CD14-positive monocyte (primary cell): ENCODE measurements at regions not wholly inside any gene's neighbourhood (a gene's known extent, or its start where the extent isn't known, plus 50 kb on each side); places are given as distances from the start of the nearest gene placed in this dataset.

Experiments used
- DNase-seq, 3 donors: peaks; one replicate each; pipeline ENCODE4 v3.0.0-alpha.2; 2011 to 2022
- H2AFZ ChIP-seq: 2 replicates; pipeline ENCODE4 v1.6.0; 2012; ENCODE audit warnings: mild to moderate bottlenecking, low read depth, low read length, inconsistent platforms; ENCODE audit not compliant: insufficient read depth, poor library complexity, severe bottlenecking
- H3K27ac ChIP-seq, 2 donors: 1 replicate in 1 of 2; 2 replicates in 1 of 2; pipeline ENCODE4 v1.5.1; 2012 to 2013; ENCODE audit warnings: low read length in 2 of 2, control low read depth in 1 of 2, inconsistent platforms in 1 of 2, low read depth in 1 of 2, mild to moderate bottlenecking in 1 of 2
- H3K27me3 ChIP-seq, 2 donors: one replicate each; pipeline versions ENCODE4 v1.6.0 to v1.6.1; 2011 to 2013; ENCODE audit warnings: low read length in 2 of 2; ENCODE audit not compliant: control insufficient read depth in 2 of 2, insufficient read depth in 2 of 2
- H3K36me3 ChIP-seq, 2 donors: replicated peaks in 1 of 2; 1 replicate in 1 of 2; 2 replicates in 1 of 2; pipeline versions ENCODE4 v1.5.1 to v1.6.1; 2012 to 2013; ENCODE audit warnings: low read length in 2 of 2, control low read depth in 1 of 2, inconsistent platforms in 1 of 2, mild to moderate bottlenecking in 1 of 2; ENCODE audit not compliant: insufficient read depth in 2 of 2, control insufficient read depth in 1 of 2
- H3K4me1 ChIP-seq, 2 donors: 1 replicate in 1 of 2; 2 replicates in 1 of 2; pipeline versions ENCODE4 v1.5.1 to v1.6.1; 2012 to 2013; ENCODE audit warnings: low read length in 2 of 2, control low read depth in 1 of 2, inconsistent platforms in 1 of 2, mild to moderate bottlenecking in 1 of 2, moderate library complexity in 1 of 2; ENCODE audit not compliant: insufficient read depth in 2 of 2, control insufficient read depth in 1 of 2
- H3K4me2 ChIP-seq: replicated peaks from 2 replicates; pipeline ENCODE3; 2012; ENCODE audit warnings: low read length, moderate library complexity, mild to moderate bottlenecking; ENCODE audit not compliant: poor library complexity, severe bottlenecking; ENCODE audit errors: extremely low read depth
- H3K4me3 ChIP-seq, 3 experiments: fragments of 200-600 bp in 1 of 3; sonication (generic) in 1 of 3; replicated peaks in 1 of 3; 1 replicate in 2 of 3; 2 replicates in 1 of 3; pipeline ENCODE4 v1.5.1; 2011 to 2013; ENCODE audit warnings: low read length in 3 of 3, mild to moderate bottlenecking in 3 of 3, control low read depth in 2 of 3, low read depth in 2 of 3, inconsistent platforms in 1 of 3, moderate library complexity in 1 of 3
- H3K79me2 ChIP-seq: 2 replicates; pipeline ENCODE4 v1.6.0; 2012; ENCODE audit warnings: mild to moderate bottlenecking, control low read depth, inconsistent platforms, low read length, moderate library complexity; ENCODE audit not compliant: insufficient read depth
- H3K9ac ChIP-seq: 2 replicates; pipeline ENCODE4 v1.6.0; 2017; ENCODE audit warnings: low read length, mild to moderate bottlenecking; ENCODE audit not compliant: insufficient read depth, poor library complexity, severe bottlenecking
- H3K9me3 ChIP-seq, 2 donors: replicated peaks in 1 of 2; 1 replicate in 1 of 2; 2 replicates in 1 of 2; pipeline versions ENCODE4 v1.5.1 to v1.6.1; 2012 to 2013; ENCODE audit warnings: low read length in 2 of 2, control low read depth in 1 of 2; ENCODE audit not compliant: control insufficient read depth in 1 of 2, insufficient read depth in 1 of 2
- H4K20me1 ChIP-seq: 2 replicates; pipeline ENCODE4 v1.6.0; 2012; ENCODE audit warnings: mild to moderate bottlenecking, low read length, control low read depth, moderate library complexity; ENCODE audit not compliant: insufficient read depth
- H3K27ac Mint-ChIP-seq, 7 donors: one replicate each; pipeline ENCODE4 v1.8.0; 2020; ENCODE audit warnings: mild to moderate bottlenecking in 7 of 7, mixed read lengths in 7 of 7, moderate library complexity in 6 of 7, inconsistent platforms in 2 of 7
- H3K27me3 Mint-ChIP-seq, 3 donors: one replicate each; pipeline ENCODE4 v1.8.0; 2021 to 2022; ENCODE audit warnings: low read depth in 3 of 3, mild to moderate bottlenecking in 3 of 3, mixed read lengths in 3 of 3, moderate library complexity in 3 of 3, inconsistent platforms in 1 of 3
- H3K36me3 Mint-ChIP-seq, 2 donors: one replicate each; pipeline ENCODE4 v1.8.0; 2020; ENCODE audit warnings: mixed read lengths in 2 of 2, inconsistent platforms in 1 of 2, mild to moderate bottlenecking in 1 of 2
- H3K4me1 Mint-ChIP-seq: one replicate; pipeline ENCODE4 v1.8.0; 2020; ENCODE audit warnings: mild to moderate bottlenecking, mixed read lengths
- H3K4me3 Mint-ChIP-seq, 2 donors: one replicate each; pipeline ENCODE4 v1.8.0; 2020; ENCODE audit warnings: mild to moderate bottlenecking in 2 of 2, mixed read lengths in 2 of 2, moderate library complexity in 1 of 2
- H3K9me3 Mint-ChIP-seq, 7 donors: one replicate each; pipeline ENCODE4 v1.8.0; 2020 to 2022; ENCODE audit warnings: mixed read lengths in 7 of 7, mild to moderate bottlenecking in 6 of 7, moderate library complexity in 6 of 7, inconsistent platforms in 2 of 7
- CTCF ChIP-seq: fragments of 200-600 bp; IDR thresholded peaks from one replicate; pipeline ENCODE4 v1.8.0; 2022; ENCODE audit warnings: antibody characterized with exemption, mild to moderate bottlenecking
- WGBS: methylation state at CpG from one replicate; pipeline ENCODE4 v1.1.5; 2013; ENCODE audit warnings: missing lambda C conversion rate; ENCODE audit not compliant: insufficient coverage; 5-methylcytosine and 5-hydroxymethylcytosine counted together
- intact Hi-C, 2 donors: fragments of 100-400 bp; cut with micrococcal nuclease; formaldehyde crosslinking; loops; one replicate each; pipeline versions ENCODE4 v1.15.0 to v1.15.1; 2023

DNA sequence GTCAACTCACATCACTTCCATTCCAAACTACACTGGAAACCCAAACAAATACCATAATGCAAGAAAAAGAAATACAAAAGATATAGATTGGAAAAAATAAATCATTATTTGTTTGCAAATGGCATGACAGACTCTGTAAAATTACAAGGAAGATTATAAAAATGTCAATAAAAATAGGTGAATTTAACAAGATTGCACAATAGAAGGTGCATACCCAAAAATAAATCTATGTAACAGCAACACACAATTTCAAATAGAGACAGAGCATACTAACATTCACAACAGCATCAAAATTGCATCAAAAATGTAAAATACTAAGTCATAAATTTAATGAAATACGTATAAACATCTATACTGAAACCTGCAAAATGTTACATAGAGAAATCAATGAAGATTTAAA, 1140.0 kb upstream of the GJE1 start:
- Histone ChIP-seq H4K20me1 (no peaks in the 10 kb centered on the region), H3K36me3 (no peaks in the 10 kb centered on the region), H3K9me3 (no peaks in the 10 kb centered on the region), H3K27me3 (no peaks in the 10 kb centered on the region), H3K27ac (no peak overlapping the region), H3K79me2 (no peaks in the 10 kb centered on the region), H3K4me3 (no peak overlapping the region), H3K4me2 (no peak overlapping the region), H3K4me1 (no peaks in the 10 kb centered on the region), H3K9ac (no peak overlapping the region), H2AFZ (no peak overlapping the region)
- no peak for TF ChIP-seq CTCF
- DNase-seq = no peak
- peaks cover 2 to 10% (median 3%) of the 10 kb centered on the region in 7 donors for H3K9me3 Mint-ChIP-seq
- H3K4me3 Mint-ChIP-seq = no peak overlapping the region
- WGBS = no CpG with 5 or more reads among the region's 1 CpG
- intact Hi-C loops = no loop called here
- H3K27ac Mint-ChIP-seq = no peak overlapping the region
- no peaks in the 10 kb centered on the region for H3K36me3 Mint-ChIP-seq
- H3K4me1 Mint-ChIP-seq = no peaks in the 10 kb centered on the region
- peaks cover 0 to 1% (median 0%) of the 10 kb centered on the region in 3 donors for H3K27me3 Mint-ChIP-seq

GRCh38 chr6:140988780-140989179, 1143.9 kb upstream of the GJE1 start:
- H3K79me2 ChIP-seq = no peaks in the 10 kb centered on the region
- no peaks in the 10 kb centered on the region for H3K36me3 ChIP-seq
- no peak overlapping the region for H3K9ac ChIP-seq
- no peak overlapping the region for H2AFZ ChIP-seq
- Mint-ChIP-seq H3K4me1 (no peaks in the 10 kb centered on the region), H3K27me3 (peaks cover 0 to 1% (median 0%) of the 10 kb centered on the region in 3 donors), H3K9me3 (peaks cover 0 to 10% (median 3%) of the 10 kb centered on the region in 7 donors), H3K36me3 (no peaks in the 10 kb centered on the region), H3K4me3 (no peak overlapping the region), H3K27ac (no peak overlapping the region)
- H3K4me3 ChIP-seq = no peak overlapping the region
- no peak for TF ChIP-seq CTCF
- no peaks in the 10 kb centered on the region for H3K4me1 ChIP-seq
- no peaks in the 10 kb centered on the region for H3K27me3 ChIP-seq
- H4K20me1 ChIP-seq = no peaks in the 10 kb centered on the region
- H3K9me3 ChIP-seq = no peaks in the 10 kb centered on the region
- H3K27ac ChIP-seq = no peak overlapping the region
- no peak for DNase-seq
- intact Hi-C loops = no loop called here
- no peak overlapping the region for H3K4me2 ChIP-seq
